ENCODE measurements at regions not wholly inside any gene's neighbourhood (a gene's known extent, or its start where the extent isn't known, plus 50 kb on each side); places are given as distances from the start of the nearest gene placed in this dataset.

DNA sequence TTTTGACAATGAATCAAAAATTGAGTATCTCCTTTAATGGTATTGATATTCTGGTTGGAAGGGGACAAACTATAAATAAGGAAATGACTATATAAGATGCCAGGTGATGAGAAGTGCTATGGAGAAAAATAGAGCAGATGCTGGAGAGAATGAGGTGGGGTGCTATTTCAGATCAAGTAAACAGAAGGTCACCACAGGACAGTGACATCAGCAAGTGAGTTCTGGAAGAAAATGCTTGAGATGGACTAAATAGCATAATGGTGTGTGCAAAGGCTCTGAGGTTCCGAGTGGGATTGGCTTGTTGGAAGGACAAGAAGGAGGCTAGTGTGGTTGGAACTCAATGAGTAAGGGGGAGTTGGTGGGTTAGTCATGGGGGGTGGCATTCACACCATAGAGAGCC, 157.5 kb upstream of the SGCD start:
- ChIA-PET POLR2A (no interaction called here), CTCF (no interaction called here)
- Mint-ChIP-seq H3K9me3 (no peaks in the 10 kb centered on the region), H3K36me3 (ENCODE audit: low read depth) (no peaks in the 10 kb centered on the region), H3K27me3 (no peaks in the 10 kb centered on the region), H3K4me1 (no peaks in the 10 kb centered on the region), H3K4me3 (no peak overlapping the region), H3K27ac (no peak overlapping the region)
- no peak for DNase-seq

DNA sequence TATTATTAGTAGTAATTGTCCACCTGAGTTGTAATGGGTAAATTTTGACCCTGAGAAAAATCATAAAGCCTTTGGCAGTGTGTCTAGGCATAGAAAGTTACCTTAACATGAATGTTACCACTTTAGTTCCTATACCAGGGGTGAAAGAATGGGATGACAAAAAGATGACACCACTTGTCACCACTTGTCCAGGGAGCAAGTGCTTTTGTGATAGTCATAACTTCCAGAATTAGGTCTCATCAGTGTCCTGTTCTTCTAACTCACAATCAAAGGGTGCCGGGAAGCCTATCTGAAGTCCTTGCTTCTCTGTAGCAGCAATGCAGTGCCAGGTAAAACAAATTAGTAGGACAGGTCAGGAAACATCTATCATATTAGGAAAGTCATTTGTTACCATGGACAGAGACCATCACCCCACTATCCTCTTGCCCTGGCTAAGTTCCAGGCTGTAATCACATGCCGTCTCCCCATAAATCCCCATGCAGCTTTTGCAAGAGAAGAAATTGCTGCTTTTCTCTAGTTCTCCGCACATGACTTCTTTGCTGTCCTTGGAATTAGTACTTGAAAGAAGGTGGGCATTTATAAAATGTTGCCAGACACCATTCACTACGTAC, 156.5 kb upstream of the SGCD start:
- no peak overlapping the region for H3K4me3 Mint-ChIP-seq
- H3K9me3 Mint-ChIP-seq, result no peaks in the 10 kb centered on the region
- no peak overlapping the region for H3K27ac Mint-ChIP-seq
- ChIA-PET POLR2A (no interaction called here), CTCF (no interaction called here)
- DNase-seq, result no peak
- H3K4me1 Mint-ChIP-seq, result no peaks in the 10 kb centered on the region
- H3K36me3 Mint-ChIP-seq (ENCODE audit: low read depth), result no peaks in the 10 kb centered on the region
- no peaks in the 10 kb centered on the region for H3K27me3 Mint-ChIP-seq

DNA sequence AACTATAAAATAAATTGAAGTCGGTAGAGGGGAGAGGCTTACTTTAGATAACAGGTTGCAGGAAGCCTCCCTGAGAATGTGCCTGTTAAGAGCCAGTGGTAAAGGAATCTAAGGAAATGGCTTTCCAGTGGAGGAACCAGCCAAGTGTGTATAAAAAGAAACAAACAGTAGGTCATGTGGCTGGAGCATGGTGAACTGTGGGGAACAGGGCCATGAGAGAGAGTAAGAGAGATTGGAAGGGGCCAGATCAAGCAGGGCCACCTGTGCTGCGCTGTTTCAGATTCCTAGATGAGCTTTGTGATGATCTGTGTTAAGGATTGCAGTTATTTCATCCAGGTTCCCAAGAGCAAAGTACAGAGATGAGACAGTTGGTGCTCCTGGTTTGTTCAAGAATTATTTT, 152.7 kb upstream of the SGCD start:
- H3K4me3 Mint-ChIP-seq, result no peak overlapping the region
- no peaks in the 10 kb centered on the region for H3K36me3 Mint-ChIP-seq (ENCODE audit: low read depth)
- no peaks in the 10 kb centered on the region for H3K27me3 Mint-ChIP-seq
- POLR2A ChIA-PET, result no interaction called here
- H3K9me3 Mint-ChIP-seq, result no peaks in the 10 kb centered on the region
- CTCF ChIA-PET, result no interaction called here
- no peak overlapping the region for H3K27ac Mint-ChIP-seq
- no peaks in the 10 kb centered on the region for H3K4me1 Mint-ChIP-seq
- no peak for DNase-seq

DNA sequence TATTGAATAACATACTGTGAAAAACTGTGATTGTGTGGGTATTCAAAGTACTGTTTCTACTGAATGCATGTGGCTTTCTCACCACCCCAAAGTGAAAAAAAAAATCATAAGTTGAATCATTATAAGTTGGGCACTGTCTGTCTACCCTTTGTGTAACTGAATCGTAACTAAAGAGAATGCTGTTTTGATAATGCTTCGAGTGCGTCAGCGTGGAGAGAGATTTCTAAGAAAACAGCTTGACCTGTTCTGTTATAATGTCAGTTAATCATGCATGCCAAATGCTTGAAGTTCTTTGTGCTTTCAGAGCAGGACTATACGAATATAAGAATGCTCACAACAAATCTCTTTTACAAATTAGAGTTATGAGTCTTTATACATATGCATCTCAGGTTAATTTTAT, 148.8 kb upstream of the SGCD start:
- Mint-ChIP-seq H3K27ac (no peak overlapping the region), H3K36me3 (ENCODE audit: low read depth) (no peaks in the 10 kb centered on the region), H3K4me3 (no peak overlapping the region), H3K9me3 (no peaks in the 10 kb centered on the region), H3K4me1 (no peaks in the 10 kb centered on the region), H3K27me3 (no peaks in the 10 kb centered on the region)
- CTCF ChIA-PET, result no interaction called here
- DNase-seq, result no peak
- POLR2A ChIA-PET, result no interaction called here

DNA sequence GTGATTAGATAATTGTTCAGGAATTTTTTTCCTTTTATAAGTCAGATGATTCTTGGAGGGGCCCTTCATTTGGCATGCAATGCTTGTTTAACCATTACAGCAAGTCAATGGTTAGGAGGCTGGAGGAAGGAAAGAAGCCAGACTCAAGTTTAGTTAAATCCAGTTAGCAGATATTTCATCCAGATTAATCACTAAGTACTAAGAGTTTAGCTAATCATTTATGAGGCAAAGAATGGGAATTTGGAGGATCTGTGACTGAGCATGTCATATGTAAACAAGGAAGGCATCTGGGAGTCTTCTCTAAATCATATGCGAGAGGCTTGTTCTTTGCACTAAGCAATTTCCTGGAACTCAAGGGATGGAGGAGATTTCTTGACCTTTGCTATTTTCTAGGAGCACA, 145.3 kb upstream of the SGCD start:
- POLR2A ChIA-PET, result no interaction called here
- DNase-seq, result no peak
- H3K4me1 Mint-ChIP-seq, result no peaks in the 10 kb centered on the region
- H3K4me3 Mint-ChIP-seq, result no peak overlapping the region
- H3K27me3 Mint-ChIP-seq, result no peaks in the 10 kb centered on the region
- H3K9me3 Mint-ChIP-seq, result no peaks in the 10 kb centered on the region
- H3K27ac Mint-ChIP-seq, result no peak overlapping the region
- no peaks in the 10 kb centered on the region for H3K36me3 Mint-ChIP-seq (ENCODE audit: low read depth)
- CTCF ChIA-PET, result no interaction called here

DNA sequence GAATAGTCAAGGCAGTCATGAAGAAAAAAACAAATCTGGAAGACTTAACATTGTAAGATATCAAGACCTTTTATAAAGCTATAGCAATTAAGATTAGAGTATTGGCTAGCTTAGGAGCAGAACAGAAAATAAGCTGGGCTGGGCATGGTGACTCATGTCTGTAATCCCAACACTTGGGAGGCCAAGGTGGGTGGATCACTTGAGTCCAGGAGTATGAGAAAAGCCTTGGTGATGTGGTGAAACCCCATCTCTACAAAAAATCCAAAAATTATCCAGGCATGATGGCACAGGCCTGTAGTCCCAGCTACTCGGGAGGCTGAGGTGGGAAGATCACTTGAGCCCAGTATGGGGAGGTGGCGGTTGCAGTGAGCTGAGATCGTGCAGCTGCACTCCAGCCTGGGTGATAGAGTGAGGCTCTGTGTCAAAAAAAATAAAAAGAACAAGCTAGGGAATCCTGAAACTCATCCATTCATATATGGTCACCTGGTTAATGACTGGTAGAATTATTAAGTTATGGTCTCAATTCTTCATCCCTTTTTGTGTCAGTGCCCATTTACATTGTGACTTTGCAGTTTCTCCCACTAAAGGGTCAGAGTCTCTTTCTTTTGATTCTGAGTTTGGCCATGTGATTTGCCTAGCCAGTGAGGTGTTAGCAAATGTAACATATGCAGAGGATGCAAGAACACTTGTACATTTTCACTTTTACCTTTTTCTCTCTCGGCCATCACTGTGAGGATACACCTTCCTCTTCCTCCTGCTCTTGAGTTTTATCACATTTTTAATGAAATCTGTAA, 144.6 kb upstream of the SGCD start:
- DNase-seq, result no peak
- POLR2A ChIA-PET, result no interaction called here
- H3K27ac Mint-ChIP-seq, result no peak overlapping the region
- H3K9me3 Mint-ChIP-seq, result no peaks in the 10 kb centered on the region
- H3K36me3 Mint-ChIP-seq (ENCODE audit: low read depth), result no peaks in the 10 kb centered on the region
- H3K4me3 Mint-ChIP-seq, result no peak overlapping the region
- no peaks in the 10 kb centered on the region for H3K27me3 Mint-ChIP-seq
- CTCF ChIA-PET, result no interaction called here
- H3K4me1 Mint-ChIP-seq, result no peaks in the 10 kb centered on the region

DNA sequence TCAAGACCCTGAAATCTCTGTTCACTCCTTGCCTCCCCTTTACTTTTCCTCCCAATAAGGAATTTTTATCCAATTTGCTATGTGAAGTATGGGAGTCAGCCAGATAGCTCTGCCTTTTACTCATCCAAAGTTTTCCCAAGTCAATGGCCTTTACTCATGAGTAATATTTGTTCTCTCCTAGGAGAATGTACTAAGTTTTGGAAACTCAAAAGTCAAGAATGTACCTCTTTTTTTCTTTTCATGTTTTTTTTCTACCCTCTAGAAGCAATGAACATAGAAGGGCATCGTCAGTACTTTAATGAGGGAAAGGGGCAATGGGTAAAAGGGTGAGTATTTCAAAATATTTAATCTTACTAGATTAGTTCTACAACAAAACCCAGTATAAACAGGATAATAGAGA, 140.2 kb upstream of the SGCD start:
- Mint-ChIP-seq H3K27ac (no peak overlapping the region), H3K4me3 (no peak overlapping the region), H3K4me1 (no peaks in the 10 kb centered on the region), H3K36me3 (ENCODE audit: low read depth) (no peaks in the 10 kb centered on the region), H3K27me3 (no peaks in the 10 kb centered on the region), H3K9me3 (no peaks in the 10 kb centered on the region)
- ChIA-PET CTCF (no interaction called here), POLR2A (no interaction called here)
- no peak for DNase-seq

DNA sequence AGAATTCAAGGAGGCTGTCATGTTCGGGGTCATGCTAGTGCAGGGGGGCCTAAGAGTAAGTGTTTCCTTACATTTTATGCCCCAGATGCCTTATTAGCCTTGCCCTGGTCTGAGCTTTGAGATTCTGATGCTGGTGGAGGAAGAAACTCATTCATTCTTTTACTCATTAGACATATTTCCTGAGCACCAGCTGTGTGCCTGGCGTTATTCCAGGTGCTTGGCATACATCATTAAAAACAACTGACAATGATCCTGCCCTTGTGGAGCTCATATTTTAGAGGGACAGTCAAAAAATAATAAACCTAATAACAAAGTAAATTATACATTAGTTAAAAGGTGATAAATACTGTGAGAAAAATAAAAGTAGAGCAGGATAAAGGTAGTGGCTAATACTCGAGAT, 138.9 kb upstream of the SGCD start:
- no peaks in the 10 kb centered on the region for H3K4me1 Mint-ChIP-seq
- H3K27me3 Mint-ChIP-seq, result no peaks in the 10 kb centered on the region
- no peak for DNase-seq
- POLR2A ChIA-PET, result no interaction called here
- H3K9me3 Mint-ChIP-seq, result no peaks in the 10 kb centered on the region
- H3K4me3 Mint-ChIP-seq, result no peak overlapping the region
- no peak overlapping the region for H3K27ac Mint-ChIP-seq
- CTCF ChIA-PET, result no interaction called here
- no peaks in the 10 kb centered on the region for H3K36me3 Mint-ChIP-seq (ENCODE audit: low read depth)

DNA sequence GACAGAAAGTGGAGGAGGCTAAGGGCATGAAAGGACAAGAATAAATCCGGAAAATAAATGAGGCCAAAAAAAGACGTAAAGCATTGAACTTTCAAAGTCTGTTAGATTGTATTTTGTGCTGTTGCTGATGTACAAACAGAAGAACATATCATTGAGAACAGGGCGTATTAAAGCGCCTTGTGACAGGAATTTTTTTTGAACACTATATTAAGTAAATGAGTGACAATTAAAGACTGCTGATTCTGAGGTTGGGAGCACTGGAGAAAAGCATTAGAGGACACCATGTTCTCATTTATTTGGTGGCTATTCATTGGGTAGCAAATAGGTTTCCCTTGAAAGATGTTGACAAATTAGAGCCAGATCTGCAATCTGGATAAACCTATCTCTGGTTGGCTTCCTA, 137.3 kb upstream of the SGCD start:
- no peak overlapping the region for H3K27ac Mint-ChIP-seq
- DNase-seq, result no peak
- H3K27me3 Mint-ChIP-seq, result no peaks in the 10 kb centered on the region
- H3K9me3 Mint-ChIP-seq, result no peaks in the 10 kb centered on the region
- H3K36me3 Mint-ChIP-seq (ENCODE audit: low read depth), result no peaks in the 10 kb centered on the region
- H3K4me1 Mint-ChIP-seq, result no peaks in the 10 kb centered on the region
- H3K4me3 Mint-ChIP-seq, result no peak overlapping the region
- ChIA-PET CTCF (no interaction called here), POLR2A (no interaction called here)

DNA sequence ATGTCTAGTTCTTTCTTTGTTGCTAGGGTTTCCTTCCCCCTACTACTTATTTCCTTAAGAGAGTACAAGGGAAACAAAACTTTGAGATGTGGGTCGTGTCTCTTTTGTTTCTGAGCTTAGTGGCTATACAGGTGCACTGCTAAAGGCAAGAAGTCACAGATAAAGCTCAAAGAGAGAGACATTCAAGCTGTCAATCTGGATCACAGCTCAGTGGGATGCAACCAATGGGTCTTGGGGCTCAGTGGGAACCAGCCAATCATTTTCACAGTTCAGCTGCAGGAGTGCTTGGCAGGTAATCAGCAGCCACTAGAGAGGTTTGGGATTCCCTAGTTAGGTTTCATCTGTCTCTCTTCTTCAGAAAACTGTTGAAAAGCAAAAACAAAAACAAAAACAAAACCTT, 135.4 kb upstream of the SGCD start:
- DNase-seq, result no peak
- H3K9me3 Mint-ChIP-seq, result no peaks in the 10 kb centered on the region
- no peak overlapping the region for H3K4me3 Mint-ChIP-seq
- POLR2A ChIA-PET, result no interaction called here
- no peak overlapping the region for H3K27ac Mint-ChIP-seq
- H3K4me1 Mint-ChIP-seq, result no peaks in the 10 kb centered on the region
- H3K36me3 Mint-ChIP-seq (ENCODE audit: low read depth), result no peaks in the 10 kb centered on the region
- H3K27me3 Mint-ChIP-seq, result no peaks in the 10 kb centered on the region
- CTCF ChIA-PET, result no interaction called here

DNA sequence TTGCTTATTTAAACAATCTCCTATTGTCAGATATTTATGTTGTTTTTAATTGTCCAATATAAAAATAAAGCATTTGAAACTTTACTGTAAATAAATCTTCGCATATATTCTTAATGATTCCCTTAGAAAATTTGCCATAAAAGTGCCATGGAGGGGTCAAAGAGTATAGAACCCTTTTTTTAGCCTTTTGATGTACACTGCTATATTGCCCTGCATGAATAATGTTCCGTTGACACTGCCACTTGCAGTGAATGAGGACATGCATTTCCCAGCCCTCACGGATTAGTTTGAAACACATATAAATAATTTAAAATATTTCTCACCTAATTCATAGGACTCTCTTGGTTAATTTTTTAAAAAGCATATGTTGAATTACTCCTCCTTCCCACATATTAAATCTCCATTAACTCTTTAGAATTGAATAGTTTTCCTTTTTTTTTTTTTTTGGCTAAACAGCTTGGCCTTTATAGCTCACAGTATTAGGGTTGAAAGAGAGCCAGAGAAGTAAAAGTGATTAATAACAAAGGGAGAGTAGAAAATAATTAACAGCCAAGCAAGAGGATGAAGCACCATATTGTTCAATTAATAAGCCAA, 129.8 kb upstream of the SGCD start:
- no peak for DNase-seq
- Mint-ChIP-seq H3K27me3 (no peaks in the 10 kb centered on the region), H3K9me3 (no peaks in the 10 kb centered on the region), H3K36me3 (ENCODE audit: low read depth) (no peaks in the 10 kb centered on the region), H3K27ac (no peak overlapping the region), H3K4me1 (no peaks in the 10 kb centered on the region), H3K4me3 (no peak overlapping the region)
- CTCF ChIA-PET, result no interaction called here
- POLR2A ChIA-PET, result no interaction called here

DNA sequence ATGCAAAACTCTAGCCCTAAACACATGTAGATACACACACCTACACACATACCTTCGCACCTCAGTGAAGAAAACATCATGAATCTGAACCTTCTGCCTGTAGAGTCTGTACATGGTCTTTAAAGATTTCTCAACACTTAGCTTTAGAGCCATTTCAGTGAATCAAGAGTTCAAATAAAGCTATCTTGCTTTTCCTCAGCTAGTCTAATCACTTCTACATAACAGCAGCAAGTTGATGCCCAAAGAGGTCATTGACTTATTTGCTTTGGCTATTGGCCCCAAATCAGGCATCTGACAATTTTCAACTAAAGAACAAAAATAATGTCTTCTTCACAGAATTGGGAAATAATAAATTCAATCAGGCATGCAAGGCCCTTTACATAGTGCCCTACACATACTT, 127.9 kb upstream of the SGCD start:
- ChIA-PET CTCF (no interaction called here), POLR2A (no interaction called here)
- no peak for DNase-seq
- H3K27ac Mint-ChIP-seq, result no peak overlapping the region
- no peaks in the 10 kb centered on the region for H3K27me3 Mint-ChIP-seq
- H3K4me1 Mint-ChIP-seq, result no peaks in the 10 kb centered on the region
- no peaks in the 10 kb centered on the region for H3K9me3 Mint-ChIP-seq
- H3K36me3 Mint-ChIP-seq (ENCODE audit: low read depth), result no peaks in the 10 kb centered on the region
- H3K4me3 Mint-ChIP-seq, result no peak overlapping the region

DNA sequence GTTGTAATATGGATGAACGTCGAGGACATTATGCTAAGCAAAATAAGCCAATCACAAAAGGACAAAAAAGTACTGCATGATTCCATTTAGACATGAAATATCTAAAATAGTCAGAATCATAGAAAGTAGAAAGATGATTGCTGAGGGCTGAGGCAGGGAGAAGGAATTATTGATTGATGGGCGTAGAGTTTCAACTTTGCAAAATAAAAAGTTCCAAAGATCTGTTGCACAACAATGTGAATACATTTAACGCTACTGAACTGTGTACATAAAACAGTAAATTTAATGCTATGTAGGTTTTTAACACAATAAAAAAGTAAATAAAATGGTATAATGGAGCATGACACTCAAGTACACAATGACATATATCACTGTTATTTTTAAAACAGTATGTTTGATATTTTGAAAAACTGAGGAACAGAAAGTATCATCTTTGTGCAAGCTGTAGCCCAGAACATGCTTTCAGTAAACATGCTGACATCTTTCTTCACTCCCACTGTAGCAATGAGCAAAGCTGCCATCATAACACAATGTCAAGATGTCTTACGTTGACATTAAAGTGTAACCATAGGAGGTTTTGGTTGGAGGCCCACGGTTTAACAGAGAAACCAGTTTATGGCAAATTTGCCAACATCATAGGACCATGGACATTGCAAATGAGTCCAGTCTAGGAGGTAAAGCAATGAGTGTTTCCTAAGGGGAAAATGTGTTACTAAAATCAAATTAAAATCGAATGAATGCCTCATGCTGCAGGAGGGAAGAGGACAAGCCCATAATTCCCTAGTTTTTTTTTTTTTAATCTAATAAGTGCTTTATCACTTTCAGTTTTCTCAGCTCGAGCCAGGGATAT, 125.8 kb upstream of the SGCD start:
- no peak overlapping the region for H3K27ac Mint-ChIP-seq
- DNase-seq, result no peak
- no peak overlapping the region for H3K4me3 Mint-ChIP-seq
- no peaks in the 10 kb centered on the region for H3K36me3 Mint-ChIP-seq (ENCODE audit: low read depth)
- ChIA-PET POLR2A (no interaction called here), CTCF (no interaction called here)
- H3K27me3 Mint-ChIP-seq, result no peaks in the 10 kb centered on the region
- no peaks in the 10 kb centered on the region for H3K9me3 Mint-ChIP-seq
- H3K4me1 Mint-ChIP-seq, result no peaks in the 10 kb centered on the region
